Glutamatergic neuron (in vitro differentiated cells): ENCODE measurements at regions not wholly inside any gene's neighbourhood (a gene's known extent, or its start where the extent isn't known, plus 50 kb on each side); places are given as distances from the start of the nearest gene placed in this dataset.

Experiments
- DNase-seq: peaks from one replicate; pipeline ENCODE4 v3.0.0; 2022
- H3K27ac Mint-ChIP-seq: one replicate; pipeline ENCODE4 v1.8.0; 2020; ENCODE audit warnings: mild to moderate bottlenecking, mixed read lengths, inconsistent platforms; ENCODE audit not compliant: unreplicated experiment
- H3K27me3 Mint-ChIP-seq: one replicate; pipeline ENCODE4 v1.8.0; 2020; ENCODE audit warnings: mild to moderate bottlenecking, moderate library complexity, mixed read lengths, inconsistent platforms; ENCODE audit not compliant: unreplicated experiment
- H3K36me3 Mint-ChIP-seq: one replicate; pipeline ENCODE4 v1.8.0; 2020; ENCODE audit warnings: mild to moderate bottlenecking, mixed read lengths, inconsistent platforms; ENCODE audit not compliant: unreplicated experiment
- H3K4me1 Mint-ChIP-seq: one replicate; pipeline ENCODE4 v1.8.0; 2020; ENCODE audit warnings: mild to moderate bottlenecking, low read depth, mixed read lengths, inconsistent platforms; ENCODE audit not compliant: unreplicated experiment
- H3K4me3 Mint-ChIP-seq: one replicate; pipeline ENCODE4 v1.8.0; 2020; ENCODE audit warnings: mild to moderate bottlenecking, mixed read lengths, inconsistent platforms; ENCODE audit not compliant: unreplicated experiment
- H3K9me3 Mint-ChIP-seq: one replicate; pipeline ENCODE4 v1.8.0; 2020; ENCODE audit warnings: mild to moderate bottlenecking, moderate library complexity, mixed read lengths, inconsistent platforms; ENCODE audit not compliant: unreplicated experiment
- CTCF ChIP-seq: fragments of 200-600 bp; sonication (generic); IDR thresholded peaks from one replicate; pipeline ENCODE4 v1.5.0; 2021; ENCODE audit not compliant: partially characterized antibody, unreplicated experiment

GRCh38 chr3:146970236-146970635 is 365.1 kb upstream of the PLSCR5 start:
- no peak overlapping the region for H3K27ac Mint-ChIP-seq
- H3K9me3 Mint-ChIP-seq, result peaks cover 10% of the 10 kb centered on the region
- no peak for DNase-seq
- no peak overlapping the region for H3K4me3 Mint-ChIP-seq
- H3K4me1 Mint-ChIP-seq, result peaks cover 23% of the 10 kb centered on the region
- H3K36me3 Mint-ChIP-seq, result no peaks in the 10 kb centered on the region
- TF ChIP-seq CTCF, result no peak
- H3K27me3 Mint-ChIP-seq, result no peaks in the 10 kb centered on the region

GRCh38 chr3:146969356-146969755 is 364.2 kb upstream of the PLSCR5 start:
- peaks cover 22% of the 10 kb centered on the region for H3K4me1 Mint-ChIP-seq
- DNase-seq, result no peak
- peaks cover 10% of the 10 kb centered on the region for H3K9me3 Mint-ChIP-seq
- no peak overlapping the region for H3K27ac Mint-ChIP-seq
- no peak for TF ChIP-seq CTCF
- no peaks in the 10 kb centered on the region for H3K27me3 Mint-ChIP-seq
- H3K36me3 Mint-ChIP-seq, result no peaks in the 10 kb centered on the region
- no peak overlapping the region for H3K4me3 Mint-ChIP-seq

DNA sequence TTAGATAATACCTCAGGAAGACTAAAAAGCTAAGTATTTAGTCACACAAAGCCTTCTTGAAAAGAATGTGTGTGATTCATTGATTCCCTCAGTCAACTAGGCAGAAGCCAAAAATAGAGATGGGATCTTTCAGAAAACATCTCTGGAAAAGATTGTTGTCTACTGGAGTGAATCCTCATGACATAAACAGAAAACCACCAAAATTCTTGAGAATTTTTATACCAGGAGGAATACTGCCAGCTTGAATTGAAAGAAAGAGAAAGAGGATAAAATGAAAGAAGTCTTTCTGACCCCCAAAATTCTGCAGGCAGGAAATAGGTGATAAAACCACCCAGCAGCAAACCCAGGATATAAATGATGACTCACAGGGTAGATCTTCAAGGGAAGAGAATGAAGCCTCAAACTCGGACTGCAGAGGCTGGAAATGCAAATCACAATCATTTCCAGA is 363.1 kb upstream of the PLSCR5 start:
- H3K36me3 Mint-ChIP-seq, result no peaks in the 10 kb centered on the region
- TF ChIP-seq CTCF, result no peak
- no peak for DNase-seq
- peaks cover 18% of the 10 kb centered on the region for H3K4me1 Mint-ChIP-seq
- peaks cover under 1% of the 10 kb centered on the region for H3K9me3 Mint-ChIP-seq
- no peak overlapping the region for H3K27ac Mint-ChIP-seq
- H3K27me3 Mint-ChIP-seq, result no peaks in the 10 kb centered on the region
- H3K4me3 Mint-ChIP-seq, result no peak overlapping the region

DNA sequence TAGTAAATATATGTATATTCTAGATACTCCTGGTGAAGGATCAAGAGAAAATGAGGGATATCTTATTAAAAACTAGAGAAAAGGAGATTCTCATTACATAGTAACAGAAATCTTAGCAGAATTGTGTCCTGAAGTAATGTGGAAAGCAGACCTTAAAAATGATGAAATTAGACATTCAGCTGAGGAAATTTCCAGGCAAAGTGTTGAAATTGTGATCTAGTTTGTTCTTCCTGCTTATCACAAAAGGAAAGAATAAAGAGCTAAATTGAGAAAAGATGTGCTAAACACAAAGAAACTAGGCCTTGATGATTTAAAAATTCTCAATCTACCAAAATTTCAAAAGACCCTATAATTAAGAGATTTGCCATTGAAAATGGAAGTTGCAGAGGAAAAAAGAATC is 362.6 kb upstream of the PLSCR5 start:
- H3K36me3 Mint-ChIP-seq, result no peaks in the 10 kb centered on the region
- TF ChIP-seq CTCF, result no peak
- H3K27ac Mint-ChIP-seq, result no peak overlapping the region
- H3K9me3 Mint-ChIP-seq, result no peaks in the 10 kb centered on the region
- DNase-seq, result no peak
- H3K4me3 Mint-ChIP-seq, result no peak overlapping the region
- H3K27me3 Mint-ChIP-seq, result no peaks in the 10 kb centered on the region
- H3K4me1 Mint-ChIP-seq, result peaks cover 14% of the 10 kb centered on the region

DNA sequence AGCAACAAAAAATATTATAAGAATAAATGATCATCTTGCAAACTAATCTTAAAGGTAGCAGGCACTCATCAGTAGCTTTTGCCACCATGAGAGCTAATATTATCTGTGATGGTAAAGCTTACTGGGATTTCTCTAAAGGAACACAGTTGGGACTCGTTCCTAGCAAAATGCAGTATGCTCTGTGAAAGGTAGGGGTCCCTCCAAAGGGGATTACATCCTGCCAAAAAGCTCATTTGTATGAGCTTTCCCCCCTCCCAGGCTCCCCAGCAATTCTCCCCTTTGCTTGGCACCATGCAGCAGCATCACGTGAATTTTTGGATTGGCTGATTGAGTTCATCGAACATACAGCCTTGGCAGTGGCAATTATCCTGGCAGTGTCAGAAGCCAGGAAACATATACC is 361.0 kb upstream of the PLSCR5 start:
- no peak for TF ChIP-seq CTCF
- Mint-ChIP-seq H3K4me1 (peaks cover 4% of the 10 kb centered on the region), H3K36me3 (no peaks in the 10 kb centered on the region), H3K27me3 (no peaks in the 10 kb centered on the region), H3K27ac (no peak overlapping the region), H3K4me3 (no peak overlapping the region), H3K9me3 (no peaks in the 10 kb centered on the region)
- no peak for DNase-seq
